Peyer's patch (tissue), 4 donors: ENCODE measurements at regions not wholly inside any gene's neighbourhood (a gene's known extent, or its start where the extent isn't known, plus 50 kb on each side); places are given as distances from the start of the nearest gene placed in this dataset.

ENCODE experiments used
- CTCF ChIP-seq, 6 experiments: fragments of 450-650 bp in 4 of 6; fragments of 200-600 bp in 2 of 6; sonication (generic) in 1 of 6; IDR thresholded peaks; one replicate each; pipeline ENCODE4 v1.5.1; 2017 to 2019; ENCODE audit warnings: antibody characterized with exemption in 6 of 6, mild to moderate bottlenecking in 3 of 6, moderate library complexity in 1 of 6
- POLR2A ChIP-seq, 2 donors: fragments of 450-650 bp; IDR thresholded peaks; one replicate each; pipeline ENCODE4 v1.5.1; 2017; ENCODE audit warnings: antibody characterized with exemption in 2 of 2, mild to moderate bottlenecking in 2 of 2, moderate library complexity in 2 of 2

GRCh38 chr21:25097648-25098047 lies 509.6 kb downstream of the MRPL39 start:
- TF ChIP-seq CTCF (IDR thresholded peaks at IDR 0.05) (no peak), POLR2A (IDR thresholded peaks at IDR 0.05) (no peak)
